Small intestine (tissue), 7 donors: ENCODE measurements at regions not wholly inside any gene's neighbourhood (a gene's known extent, or its start where the extent isn't known, plus 50 kb on each side); places are given as distances from the start of the nearest gene placed in this dataset.

Experiments used
- DNase-seq, 2 donors: peaks; one replicate each; pipeline versions ENCODE4 v3.0.0 to v3.0.0-alpha.2; 2013
- FAIRE-seq: peaks from 2 replicates; lab custom pipeline; 2012; peaks lifted over from hg19 to GRCh38; lab: Jason Lieb, UNC
- H3K27ac ChIP-seq, 3 donors: one replicate each; pipeline ENCODE4 v1.5.1; 2013; ENCODE audit warnings: low read length in 2 of 3, mild to moderate bottlenecking in 2 of 3, control low read depth in 1 of 3, inconsistent platforms in 1 of 3, low read depth in 1 of 3, moderate library complexity in 1 of 3
- H3K27me3 ChIP-seq, 3 donors: one replicate each; pipeline ENCODE4 v1.6.1; 2013; ENCODE audit warnings: low read length in 3 of 3, inconsistent platforms in 1 of 3; ENCODE audit not compliant: control insufficient read depth in 3 of 3, insufficient read depth in 3 of 3
- H3K36me3 ChIP-seq, 3 donors: one replicate each; pipeline ENCODE4 v1.6.1; 2013; ENCODE audit warnings: low read length in 3 of 3, inconsistent platforms in 1 of 3, low read depth in 1 of 3, mild to moderate bottlenecking in 1 of 3, moderate library complexity in 1 of 3; ENCODE audit not compliant: control insufficient read depth in 3 of 3, insufficient read depth in 2 of 3
- H3K4me1 ChIP-seq, 3 donors: one replicate each; pipeline ENCODE4 v1.6.1; 2013; ENCODE audit warnings: low read length in 2 of 3, inconsistent platforms in 1 of 3, low read depth in 1 of 3, mild to moderate bottlenecking in 1 of 3, moderate library complexity in 1 of 3; ENCODE audit not compliant: control insufficient read depth in 3 of 3, insufficient read depth in 2 of 3
- H3K4me3 ChIP-seq, 3 donors: one replicate each; pipeline ENCODE4 v1.5.1; 2013; ENCODE audit warnings: low read length in 3 of 3, control low read depth in 1 of 3, inconsistent platforms in 1 of 3, low read depth in 1 of 3, mild to moderate bottlenecking in 1 of 3, moderate library complexity in 1 of 3
- H3K9me3 ChIP-seq, 2 donors: one replicate each; pipeline ENCODE4 v1.6.1; 2013; ENCODE audit warnings: low read depth in 1 of 2, low read length in 1 of 2; ENCODE audit not compliant: control insufficient read depth in 2 of 2, insufficient read depth in 1 of 2
- WGBS, 3 donors: extraction: QIAGEN DNeasy Blood & Tissue Kit; methylation state at CpG; one replicate each; pipeline ENCODE4 v1.1.7; 2013; 5-methylcytosine and 5-hydroxymethylcytosine counted together
- donor health status: healthy with polysubstance abuse.
- donor health status: control.
- donor health status: control.
- donor health status: Bipolar disorder and iron deficiency.
- donor health status: healthy.

DNA sequence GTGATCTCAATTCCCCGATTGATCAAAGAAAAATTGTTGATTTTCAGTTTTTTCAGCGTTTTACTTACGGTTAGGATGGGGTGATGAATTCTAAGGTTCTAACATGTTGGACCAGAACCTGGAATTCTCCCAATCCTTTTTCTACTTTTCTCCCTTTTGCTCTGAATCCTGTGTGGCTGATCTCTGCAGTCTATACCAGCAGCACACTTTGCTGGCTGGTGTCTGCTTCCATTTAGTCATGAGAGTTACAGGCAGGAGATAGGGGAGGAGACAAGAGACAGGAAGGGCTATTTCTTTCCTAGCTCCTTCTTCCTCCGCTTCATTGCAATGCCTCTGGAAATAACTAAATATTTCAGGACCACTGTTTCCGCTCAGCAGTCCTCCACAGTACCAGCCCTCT is 623.9 kb downstream of the CENPC start:
- Histone ChIP-seq H3K9me3 (no peaks in the 10 kb centered on the region), H3K27ac (no peak overlapping the region), H3K27me3 (no peaks in the 10 kb centered on the region), H3K36me3 (no peaks in the 10 kb centered on the region), H3K4me3 (no peak overlapping the region), H3K4me1 (no peaks in the 10 kb centered on the region)
- DNase-seq (no peak), FAIRE-seq (no peak)
- 68 to 71% (median 69%) methylated on average over 5 of the region's 5 CpGs for WGBS, 3 donors

DNA sequence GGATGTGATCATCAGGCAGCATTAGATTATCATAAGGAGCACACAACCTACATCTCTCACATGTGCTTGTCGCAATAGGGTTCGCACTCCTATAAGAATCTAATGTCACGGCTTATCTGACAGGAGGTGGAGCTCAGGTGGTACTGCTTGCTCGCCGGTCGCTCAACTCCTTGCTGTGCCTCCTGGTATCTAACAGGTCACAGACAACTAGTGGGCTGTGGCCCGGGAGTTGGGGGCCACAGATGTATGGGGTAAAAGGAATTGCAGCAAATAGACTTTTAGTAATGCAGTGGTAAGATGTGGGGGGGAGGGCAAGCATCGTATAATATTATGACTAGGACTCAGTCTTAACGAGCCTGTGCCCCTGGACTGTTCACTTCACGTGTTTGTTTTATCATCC is 624.8 kb downstream of the CENPC start:
- no peak for DNase-seq
- FAIRE-seq: no peak
- Histone ChIP-seq H3K9me3 (no peaks in the 10 kb centered on the region), H3K4me3 (no peak overlapping the region), H3K27ac (no peak overlapping the region), H3K4me1 (no peaks in the 10 kb centered on the region), H3K27me3 (no peaks in the 10 kb centered on the region), H3K36me3 (no peaks in the 10 kb centered on the region)
- 74 to 83% (median 76%) methylated on average over 10 of the region's 10 CpGs for WGBS, 3 donors

DNA sequence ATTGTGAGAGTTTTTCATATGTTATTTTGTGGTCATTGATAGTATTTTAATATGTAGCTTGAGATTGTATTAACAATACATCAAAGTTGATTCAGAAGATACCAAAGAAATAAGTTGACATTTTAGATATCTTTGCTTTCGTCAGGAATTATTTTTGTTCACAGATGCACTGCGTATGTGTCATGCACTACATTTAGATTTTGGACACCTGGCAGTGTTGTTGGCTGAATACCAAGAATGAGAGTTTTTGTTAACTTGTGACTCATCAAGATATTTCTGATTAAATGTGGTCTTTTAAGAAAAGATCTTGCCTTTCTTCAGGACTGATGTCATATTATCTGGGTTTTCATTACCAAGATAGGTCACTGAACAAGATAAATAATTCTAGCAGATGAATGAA is 633.4 kb downstream of the CENPC start:
- H3K27ac ChIP-seq: no peak overlapping the region
- H3K4me3 ChIP-seq: no peak overlapping the region
- no peaks in the 10 kb centered on the region for H3K36me3 ChIP-seq
- no peaks in the 10 kb centered on the region for H3K4me1 ChIP-seq
- WGBS, 3 donors: 66 to 88% (median 85%) methylated on average over 2 of the region's 2 CpGs
- no peaks in the 10 kb centered on the region for H3K27me3 ChIP-seq
- no peak for FAIRE-seq
- no peaks in the 10 kb centered on the region for H3K9me3 ChIP-seq
- DNase-seq: no peak

DNA sequence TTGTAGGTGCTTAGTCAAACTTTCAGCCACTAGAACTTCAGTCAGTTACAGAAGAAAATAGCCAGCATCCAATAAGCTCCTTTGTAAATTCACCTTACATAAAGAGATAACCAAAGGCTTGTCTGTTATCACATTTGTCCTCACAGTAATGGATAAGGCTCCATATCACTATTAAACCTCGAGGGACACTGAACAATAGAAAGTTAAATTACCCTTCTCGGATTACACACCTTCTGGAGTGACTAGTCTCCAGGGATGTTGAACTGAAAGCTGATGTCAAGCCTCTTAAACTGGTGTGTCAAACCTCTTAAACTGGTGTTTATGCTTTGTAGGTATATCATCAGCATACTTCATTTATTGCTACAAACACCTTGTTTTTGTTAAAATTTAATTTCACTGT is 639.0 kb downstream of the CENPC start:
- WGBS, 3 donors: 2 to 17% (median 14%) methylated on average over 2 of the region's 2 CpGs
- Histone ChIP-seq H3K4me1 (no peaks in the 10 kb centered on the region), H3K36me3 (no peaks in the 10 kb centered on the region), H3K4me3 (no peak overlapping the region), H3K27ac (no peak overlapping the region), H3K9me3 (no peaks in the 10 kb centered on the region), H3K27me3 (no peaks in the 10 kb centered on the region)
- DNase-seq (no peak), FAIRE-seq (no peak)

DNA sequence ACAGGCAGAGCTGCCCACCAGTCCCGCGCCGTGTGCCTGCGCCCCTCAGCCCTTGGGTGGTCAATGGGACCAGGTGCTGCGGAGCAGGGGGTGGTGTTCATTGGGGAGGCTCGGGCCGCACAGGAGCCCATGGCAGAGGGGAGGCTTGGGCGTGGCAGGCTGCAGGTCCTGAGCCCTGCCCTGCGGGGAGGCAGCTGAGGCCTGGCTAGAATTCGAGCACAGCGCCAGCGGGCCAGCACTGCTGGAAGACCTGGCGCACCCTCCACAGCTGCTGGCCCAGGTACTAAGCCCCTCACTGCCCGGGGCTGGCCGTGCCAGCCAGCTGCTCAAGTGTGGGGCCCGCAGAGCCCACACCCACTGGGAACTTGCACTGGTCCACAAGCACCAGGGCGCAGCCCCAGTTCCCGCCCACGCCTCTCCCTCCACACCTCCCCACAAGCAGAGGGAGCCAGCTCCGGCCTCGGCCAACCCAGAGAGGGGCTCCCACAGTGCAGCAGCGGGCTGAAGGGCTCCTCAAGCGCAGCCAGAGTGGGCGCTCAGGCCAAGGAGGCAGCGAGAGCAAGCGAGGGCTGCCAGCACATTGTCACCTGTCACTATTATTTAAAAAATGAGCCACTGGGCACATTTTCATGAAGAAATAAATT is 645.8 kb downstream of the CENPC start:
- FAIRE-seq: no peak

DNA sequence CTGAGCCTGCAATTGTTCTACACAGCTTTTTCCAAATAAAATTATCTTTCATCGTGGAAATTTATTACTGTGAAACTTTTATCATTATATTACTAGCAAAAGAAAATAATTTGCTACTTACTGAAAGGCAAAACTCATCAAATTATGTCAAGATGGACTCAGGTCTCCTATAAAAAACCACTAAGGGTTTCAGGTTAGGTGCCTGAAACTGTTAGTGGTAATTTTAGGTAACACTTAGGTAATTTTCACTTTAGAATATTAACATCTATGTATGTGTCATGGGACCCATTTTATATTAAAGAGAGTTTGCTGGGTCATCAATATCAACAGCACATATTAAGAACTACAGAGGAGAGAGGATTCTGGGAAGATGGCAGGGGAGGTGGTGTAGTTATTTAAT is 651.5 kb downstream of the CENPC start:
- Histone ChIP-seq H3K27me3 (no peaks in the 10 kb centered on the region), H3K36me3 (no peaks in the 10 kb centered on the region), H3K9me3 (peaks cover 0 to 5% of the 10 kb centered on the region in 2 donors), H3K4me1 (no peaks in the 10 kb centered on the region), H3K4me3 (no peak overlapping the region), H3K27ac (no peak overlapping the region)
- DNase-seq (no peak), FAIRE-seq (no peak)
- WGBS, 3 donors: 75 to 82% (median 82%) methylated on average over 1 of the region's 1 CpG

More for the DNA sequence above, 645.8 kb downstream of the CENPC start:
- no peak for DNase-seq
- no peaks in the 10 kb centered on the region for H3K27me3 ChIP-seq
- H3K27ac ChIP-seq: no peak overlapping the region
- no peaks in the 10 kb centered on the region for H3K36me3 ChIP-seq
- no peaks in the 10 kb centered on the region for H3K4me1 ChIP-seq
- WGBS, 3 donors: 91 to 94% (median 92%) methylated on average over 23 to 26 of the region's 26 CpGs
- H3K4me3 ChIP-seq: no peak overlapping the region
- peaks cover 0 to 12% of the 10 kb centered on the region in 2 donors for H3K9me3 ChIP-seq

DNA sequence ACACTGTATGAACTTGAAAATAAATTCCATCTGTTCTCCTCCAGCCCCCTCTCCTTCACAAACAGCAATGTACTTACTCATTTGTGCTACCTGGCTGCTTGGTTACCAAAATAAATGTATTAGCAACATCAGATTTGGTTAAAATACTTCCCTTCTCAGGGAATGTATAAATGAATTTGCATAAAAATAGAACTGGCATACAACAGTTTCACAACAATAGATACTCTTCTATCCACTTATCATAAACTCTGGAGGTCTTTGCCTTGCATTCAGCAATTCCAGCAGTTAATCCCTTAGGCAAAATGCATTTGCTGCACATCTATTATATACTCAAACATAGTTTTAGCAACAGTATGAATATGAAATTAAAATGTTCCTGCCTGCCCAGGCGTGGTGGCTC is 658.2 kb downstream of the CENPC start:
- H3K27ac ChIP-seq: no peak overlapping the region
- FAIRE-seq: no peak
- H3K4me3 ChIP-seq: no peak overlapping the region
- peaks cover 0 to 8% of the 10 kb centered on the region in 2 donors for H3K9me3 ChIP-seq
- H3K27me3 ChIP-seq: no peaks in the 10 kb centered on the region
- WGBS, 3 donors: 65 to 73% (median 67%) methylated on average over 1 of the region's 1 CpG
- no peaks in the 10 kb centered on the region for H3K36me3 ChIP-seq
- DNase-seq: no peak
- H3K4me1 ChIP-seq: no peaks in the 10 kb centered on the region

DNA sequence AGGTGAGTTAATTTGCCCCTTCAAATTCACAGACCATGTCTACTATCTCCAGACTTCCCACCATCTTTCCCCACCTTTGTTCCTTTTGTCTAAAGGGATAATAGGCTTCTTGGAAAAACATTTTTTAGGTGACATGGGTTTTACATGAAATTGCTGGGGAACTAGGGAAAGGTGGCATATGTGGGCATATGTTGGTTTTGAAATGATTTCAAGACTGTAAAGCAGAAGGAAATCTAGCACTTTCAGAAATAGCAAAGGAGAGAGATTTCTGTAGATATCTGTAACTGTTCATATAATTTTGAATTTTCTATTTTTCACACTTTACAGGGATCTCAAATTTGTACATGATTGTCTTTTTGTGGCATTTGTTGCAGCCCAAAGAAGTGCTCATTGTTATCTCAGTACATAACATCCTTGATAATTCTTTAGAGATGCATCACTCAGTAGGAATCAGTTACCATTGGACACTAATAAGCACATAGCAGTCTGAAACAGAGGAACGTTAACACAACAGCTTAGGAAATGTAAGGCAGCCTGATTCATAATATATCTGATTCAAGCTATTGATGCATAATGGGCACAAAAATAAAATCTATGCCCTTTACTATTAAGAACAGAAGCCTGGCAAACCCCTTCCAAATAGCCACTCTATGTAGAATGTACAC is 659.7 kb downstream of the CENPC start:
- FAIRE-seq: no peak
- no peaks in the 10 kb centered on the region for H3K36me3 ChIP-seq
- DNase-seq: no peak
- H3K27ac ChIP-seq: no peak overlapping the region
- no peaks in the 10 kb centered on the region for H3K27me3 ChIP-seq
- H3K9me3 ChIP-seq: peaks cover 0 to 8% of the 10 kb centered on the region in 2 donors
- WGBS, 3 donors: 79 to 89% (median 85%) methylated on average over 1 of the region's 1 CpG
- H3K4me3 ChIP-seq: no peak overlapping the region
- no peaks in the 10 kb centered on the region for H3K4me1 ChIP-seq
